ENCODE measurements at regions not wholly inside any gene's neighbourhood (a gene's known extent, or its start where the extent isn't known, plus 50 kb on each side); places are given as distances from the start of the nearest gene placed in this dataset.

- H3K36me3 ChIP-seq (ENCODE audit: control insufficient read depth, insufficient read depth, low read length), result no peaks in the 10 kb centered on the region
- H4K8ac ChIP-seq (ENCODE audit: low read depth in 2 of 2, low read length in 2 of 2), result no peak overlapping the region
- intact Hi-C loops (cut with micrococcal nuclease), result no loop called here
- H3K56ac ChIP-seq (ENCODE audit: extremely low read depth, insufficient read depth, low read length), result no peak overlapping the region
- no peak overlapping the region for H2AK5ac ChIP-seq (ENCODE audit: low read depth, low read length)
- no peak overlapping the region for H2BK15ac ChIP-seq (ENCODE audit: low read depth, low read length)
- BruUV-seq (replicated peaks), result no TSS peak
- no peak overlapping the region for H3K14ac ChIP-seq (replicated peaks; ENCODE audit: low read depth, low read length)
- H3K79me1 ChIP-seq (ENCODE audit: low read depth in 1 of 2, low read length in 2 of 2), result no peaks in the 10 kb centered on the region
- no peak for ATAC-seq (ENCODE audit: low read depth)
- no peak overlapping the region for H3K4me2 ChIP-seq (ENCODE audit: low read depth, low read length)
- TF ChIP-seq MXI1 (IDR thresholded peaks at IDR 0.05; ENCODE audit: borderline replicate concordance, low read depth, low read length) (no peak), MAFK (IDR thresholded peaks at IDR 0.05; ENCODE audit: low read depth, low read length) (peak; percentile 60), RAD21 (IDR thresholded peaks at IDR 0.05; ENCODE audit: low read length) (no peak)
- H3K9me1 ChIP-seq (ENCODE audit: insufficient read depth, low read length), result no peaks in the 10 kb centered on the region
- no peaks in the 10 kb centered on the region for H3K27me3 ChIP-seq (ENCODE audit: control insufficient read depth, insufficient read depth, low read length)
- H3K4me1 ChIP-seq (ENCODE audit: control insufficient read depth, insufficient read depth, low read length), result no peaks in the 10 kb centered on the region
- no peak overlapping the region for H2AFZ ChIP-seq (replicated peaks; ENCODE audit: low read length, poor library complexity)
- H2BK20ac ChIP-seq (ENCODE audit: low read depth, low read length), result no peak overlapping the region
- no peak overlapping the region for H3K9ac ChIP-seq (ENCODE audit: low read depth, low read length)
- H2AK9ac ChIP-seq (replicated peaks; ENCODE audit: low read depth, low read length, poor library complexity), result no peak overlapping the region
- no peak overlapping the region for H2BK5ac ChIP-seq (ENCODE audit: low read depth, low read length, poor library complexity, severe bottlenecking)
- ChIA-PET POLR2A (ENCODE audit: unreplicated experiment) (no interaction called here), CTCF (no interaction called here)
- no peak for DNase-seq
- H3K27ac ChIP-seq (ENCODE audit: insufficient read depth, low read length), result no peak overlapping the region
- H3K18ac ChIP-seq (ENCODE audit: low read depth, low read length), result no peak overlapping the region
- H3K9me3 ChIP-seq (ENCODE audit: control insufficient read depth, insufficient read depth, low read length), result peaks cover 5% of the 10 kb centered on the region; the same call in 1 of the 2 replicates
- H2BK120ac ChIP-seq (ENCODE audit: low read depth, low read length), result no peak overlapping the region
- dilution Hi-C loops (cut with HindIII; ENCODE audit: low sequenced_read_pairs, unreplicated experiment), result no loop called here
- in situ Hi-C loops (cut with MboI; ENCODE audit: low sequenced_read_pairs), result no loop called here
- no peak overlapping the region for H4K5ac ChIP-seq (ENCODE audit: low read depth, low read length)
- no peak overlapping the region for H4K91ac ChIP-seq (ENCODE audit: insufficient read depth, low read depth, low read length)
- H4K20me1 ChIP-seq (ENCODE audit: insufficient read depth, low read length), result no peaks in the 10 kb centered on the region
- no peak overlapping the region for H3K23ac ChIP-seq (ENCODE audit: low read depth, low read length)
- H3K4me3 ChIP-seq (ENCODE audit: insufficient read depth, low read depth, low read length), result no peak overlapping the region
- H3K4ac ChIP-seq (ENCODE audit: low read depth, low read length), result no peak overlapping the region
- WGBS, 2 experiments (ENCODE audit: extremely low coverage in 2 of 2, insufficient read length in 1 of 2), result no CpG with 5 or more reads among the region's 5 CpGs
Measured at GRCh38 chr6:163901681-163902080, 487.2 kb downstream of the QKI start.

Measured in IMR-90 (cell line).